ENCODE measurements at regions not wholly inside any gene's neighbourhood (a gene's known extent, or its start where the extent isn't known, plus 50 kb on each side); places are given as distances from the start of the nearest gene placed in this dataset.
"Not testable (repeated sequence)": the region's sequence is repeated elsewhere in the genome, so short reads cannot be mapped to it uniquely, and the experiment has no call there.

DNA sequence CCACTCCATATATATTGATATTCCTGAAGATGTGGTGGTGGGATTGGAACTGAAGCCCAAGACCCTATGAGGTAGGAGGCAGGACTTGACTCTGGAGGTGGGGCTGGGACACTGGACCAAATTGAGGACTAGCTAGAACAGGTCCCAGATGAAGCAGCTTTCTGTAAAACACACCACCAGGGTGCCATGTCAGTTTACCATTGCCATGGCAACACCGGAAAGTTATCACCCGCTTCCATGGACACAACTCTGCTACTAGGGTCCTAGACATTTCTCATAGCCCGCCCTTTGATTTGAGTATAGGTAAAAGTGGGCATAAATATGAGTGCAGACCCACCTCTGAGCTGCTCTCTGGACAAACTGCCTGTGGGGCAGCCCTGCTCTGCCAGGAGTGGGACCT, 490.5 kb upstream of the PFKP start:
- H3K27ac ChIP-seq (ENCODE audit: low read length) = no peak overlapping the region
- no peaks in the 10 kb centered on the region for H3K27me3 ChIP-seq (ENCODE audit: control insufficient read depth, insufficient read depth, low read length)
- H3K9me3 ChIP-seq (ENCODE audit: control insufficient read depth, low read depth, low read length) = no peaks in the 10 kb centered on the region
- no peaks in the 10 kb centered on the region for H3K36me3 ChIP-seq (ENCODE audit: control insufficient read depth, insufficient read depth, low read length)
- no peak for DNase-seq
- H3K4me1 ChIP-seq (ENCODE audit: control insufficient read depth, insufficient read depth, low read length) = no peaks in the 10 kb centered on the region
- WGBS (ENCODE audit: insufficient coverage, low lambda C conversion rate) = no CpG with 5 or more reads among the region's 3 CpGs
- H3K4me3 ChIP-seq (ENCODE audit: low read length) = no peak overlapping the region

- no peak for DNase-seq
- no peaks in the 10 kb centered on the region for H3K9me3 ChIP-seq (ENCODE audit: control insufficient read depth, low read depth, low read length)
- WGBS (ENCODE audit: insufficient coverage, low lambda C conversion rate) = no CpG with 5 or more reads among the region's 6 CpGs
These were observed 491.9 kb upstream of the PFKP start for GRCh38 chr10:2575460-2575859.

DNA sequence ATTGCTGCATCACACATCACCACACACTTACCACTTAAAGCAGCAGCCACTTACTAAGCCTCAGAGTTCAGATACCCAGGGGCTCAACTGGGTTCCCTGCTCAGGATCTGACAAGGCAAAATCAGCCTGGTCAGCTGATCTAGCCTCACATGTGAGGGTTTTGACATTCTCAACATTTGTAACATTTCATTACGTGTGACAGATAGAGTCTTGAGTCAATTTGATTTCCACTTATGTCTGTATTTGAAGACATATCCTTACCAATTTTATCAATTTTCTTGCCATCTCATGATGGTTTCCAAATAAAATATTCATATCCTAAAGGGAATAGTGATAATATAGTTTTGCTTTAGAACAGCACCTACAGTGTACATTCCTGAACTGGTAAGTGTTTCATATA, 494.7 kb upstream of the PFKP start:
- Histone ChIP-seq H3K36me3 (ENCODE audit: control insufficient read depth, insufficient read depth, low read length) (no peaks in the 10 kb centered on the region), H3K4me3 (ENCODE audit: low read length) (no peak overlapping the region), H3K9me3 (ENCODE audit: control insufficient read depth, low read depth, low read length) (no peaks in the 10 kb centered on the region), H3K27ac (ENCODE audit: low read length) (no peak overlapping the region), H3K4me1 (ENCODE audit: control insufficient read depth, insufficient read depth, low read length) (no peaks in the 10 kb centered on the region), H3K27me3 (ENCODE audit: control insufficient read depth, insufficient read depth, low read length) (no peaks in the 10 kb centered on the region)
- WGBS (ENCODE audit: insufficient coverage, low lambda C conversion rate) = no CpG with 5 or more reads among the region's 1 CpG
- no peak for DNase-seq

More at GRCh38 chr10:2575460-2575859, 491.9 kb upstream of the PFKP start:
- H3K4me3 ChIP-seq (ENCODE audit: low read length) = no peak overlapping the region
- no peaks in the 10 kb centered on the region for H3K36me3 ChIP-seq (ENCODE audit: control insufficient read depth, insufficient read depth, low read length)
- no peaks in the 10 kb centered on the region for H3K27me3 ChIP-seq (ENCODE audit: control insufficient read depth, insufficient read depth, low read length)
- no peak overlapping the region for H3K27ac ChIP-seq (ENCODE audit: low read length)
- no peaks in the 10 kb centered on the region for H3K4me1 ChIP-seq (ENCODE audit: control insufficient read depth, insufficient read depth, low read length)

GRCh38 chr10:2556883-2557282, 510.5 kb upstream of the PFKP start:
- H3K27ac ChIP-seq (ENCODE audit: low read length) = no peak overlapping the region
- no peak for DNase-seq
- H3K4me1 ChIP-seq (ENCODE audit: control insufficient read depth, insufficient read depth, low read length) = no peaks in the 10 kb centered on the region
- WGBS (ENCODE audit: insufficient coverage, low lambda C conversion rate) = no CpG with 5 or more reads among the region's 1 CpG
- no peaks in the 10 kb centered on the region for H3K36me3 ChIP-seq (ENCODE audit: control insufficient read depth, insufficient read depth, low read length)
- no peaks in the 10 kb centered on the region for H3K9me3 ChIP-seq (ENCODE audit: control insufficient read depth, low read depth, low read length)
- no peaks in the 10 kb centered on the region for H3K27me3 ChIP-seq (ENCODE audit: control insufficient read depth, insufficient read depth, low read length)
- H3K4me3 ChIP-seq (ENCODE audit: low read length) = no peak overlapping the region

DNA sequence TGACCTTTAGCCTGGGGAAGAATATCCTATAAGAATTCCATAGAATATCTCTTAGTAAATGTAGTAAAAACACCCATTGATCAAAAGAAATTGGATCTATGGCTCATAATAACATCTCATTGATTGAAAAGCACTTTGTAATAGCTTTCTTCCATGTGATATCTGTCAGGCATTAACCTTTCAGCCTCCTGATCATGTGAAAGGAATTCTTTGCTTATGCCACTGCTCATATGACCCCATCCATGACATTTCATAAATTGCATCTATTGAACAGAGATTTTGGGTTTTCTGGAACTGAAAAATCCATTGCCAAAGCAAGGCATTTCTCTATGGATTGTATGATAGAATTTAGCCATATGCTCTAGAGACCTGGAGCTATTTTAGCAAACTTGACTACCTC, 519.3 kb upstream of the PFKP start:
- H3K4me1 ChIP-seq (ENCODE audit: control insufficient read depth, insufficient read depth, low read length) = no peaks in the 10 kb centered on the region
- DNase-seq = no peak
- no peaks in the 10 kb centered on the region for H3K36me3 ChIP-seq (ENCODE audit: control insufficient read depth, insufficient read depth, low read length)
- no peak overlapping the region for H3K27ac ChIP-seq (ENCODE audit: low read length)
- no peaks in the 10 kb centered on the region for H3K27me3 ChIP-seq (ENCODE audit: control insufficient read depth, insufficient read depth, low read length)
- no peaks in the 10 kb centered on the region for H3K9me3 ChIP-seq (ENCODE audit: control insufficient read depth, low read depth, low read length)
- H3K4me3 ChIP-seq (ENCODE audit: low read length) = no peak overlapping the region

DNA sequence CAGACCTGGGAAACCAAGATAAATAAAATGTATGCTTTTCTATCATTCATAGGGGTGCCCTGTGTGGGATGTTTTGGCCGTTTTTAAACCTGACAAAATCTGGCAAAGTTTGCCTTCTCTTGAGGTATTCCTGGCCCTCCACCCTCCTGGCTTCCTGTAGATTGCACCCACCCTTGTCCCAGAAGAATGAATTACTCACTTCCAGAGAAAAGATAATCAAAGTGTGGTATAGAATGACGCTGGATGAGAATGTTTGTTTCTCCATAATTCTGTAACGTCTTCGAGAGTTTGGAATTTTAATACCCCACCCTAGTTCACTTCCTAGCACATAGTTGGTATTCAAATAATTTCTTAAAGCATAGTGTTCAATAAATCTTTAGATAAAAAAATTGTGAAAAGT, 519.7 kb upstream of the PFKP start:
- H3K36me3 ChIP-seq (ENCODE audit: control insufficient read depth, insufficient read depth, low read length) = no peaks in the 10 kb centered on the region
- no peaks in the 10 kb centered on the region for H3K27me3 ChIP-seq (ENCODE audit: control insufficient read depth, insufficient read depth, low read length)
- no peaks in the 10 kb centered on the region for H3K9me3 ChIP-seq (ENCODE audit: control insufficient read depth, low read depth, low read length)
- no peak overlapping the region for H3K4me3 ChIP-seq (ENCODE audit: low read length)
- no peaks in the 10 kb centered on the region for H3K4me1 ChIP-seq (ENCODE audit: control insufficient read depth, insufficient read depth, low read length)
- no peak overlapping the region for H3K27ac ChIP-seq (ENCODE audit: low read length)
- no peak for DNase-seq
- WGBS (ENCODE audit: insufficient coverage, low lambda C conversion rate) = 23% methylated on average over 3 of the region's 4 CpGs

DNA sequence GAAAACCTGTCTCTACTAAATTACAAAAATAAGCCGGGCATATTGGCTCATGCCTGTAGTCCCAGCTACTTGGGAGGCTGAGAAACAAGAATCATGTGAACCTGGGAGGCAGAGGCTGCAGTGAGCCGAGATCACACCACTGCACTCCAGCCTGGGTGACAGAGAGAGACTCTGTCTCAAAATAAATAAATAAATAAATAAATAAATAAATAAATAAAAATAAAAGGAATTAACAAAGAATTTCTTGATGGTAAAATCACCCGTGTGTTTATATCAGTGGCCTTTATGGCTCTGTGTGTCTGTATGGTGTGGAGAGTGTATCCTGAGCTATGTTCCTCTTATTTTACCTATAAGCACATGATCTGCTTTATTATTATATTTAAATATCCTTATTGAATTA, 520.5 kb upstream of the PFKP start:
- H3K9me3 ChIP-seq (ENCODE audit: control insufficient read depth, low read depth, low read length); H3K27me3 ChIP-seq (ENCODE audit: control insufficient read depth, insufficient read depth, low read length); H3K4me1 ChIP-seq (ENCODE audit: control insufficient read depth, insufficient read depth, low read length); DNase-seq; H3K27ac ChIP-seq (ENCODE audit: low read length); H3K4me3 ChIP-seq (ENCODE audit: low read length); H3K36me3 ChIP-seq (ENCODE audit: control insufficient read depth, insufficient read depth, low read length): not testable (repeated sequence)
- WGBS (ENCODE audit: insufficient coverage, low lambda C conversion rate) = 60% methylated on average over 1 of the region's 3 CpGs

DNA sequence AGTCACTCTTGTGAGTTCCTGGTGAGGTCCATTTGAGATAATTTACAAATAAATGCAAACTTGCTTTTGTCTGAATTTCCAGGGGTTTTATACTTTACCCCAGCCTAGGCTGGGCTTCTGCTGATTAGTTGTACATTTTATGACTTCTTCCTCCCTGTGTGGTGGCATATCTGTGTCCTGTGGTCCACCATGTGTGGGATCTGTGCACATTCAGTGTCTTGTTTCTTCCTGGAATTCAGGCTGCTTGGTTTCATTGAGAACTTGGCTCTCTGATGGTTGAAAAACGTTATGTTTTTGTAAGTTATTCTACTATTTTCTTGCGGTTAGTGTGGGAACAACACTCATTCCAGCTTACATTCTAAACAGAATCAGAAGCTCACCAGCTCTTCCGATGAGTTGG, 523.4 kb upstream of the PFKP start:
- no peaks in the 10 kb centered on the region for H3K4me1 ChIP-seq (ENCODE audit: control insufficient read depth, insufficient read depth, low read length)
- H3K4me3 ChIP-seq (ENCODE audit: low read length) = no peak overlapping the region
- 100% methylated on average over 1 of the region's 3 CpGs for WGBS (ENCODE audit: insufficient coverage, low lambda C conversion rate)
- no peaks in the 10 kb centered on the region for H3K27me3 ChIP-seq (ENCODE audit: control insufficient read depth, insufficient read depth, low read length)
- H3K36me3 ChIP-seq (ENCODE audit: control insufficient read depth, insufficient read depth, low read length) = no peaks in the 10 kb centered on the region
- H3K9me3 ChIP-seq (ENCODE audit: control insufficient read depth, low read depth, low read length) = no peaks in the 10 kb centered on the region
- H3K27ac ChIP-seq (ENCODE audit: low read length) = no peak overlapping the region
- DNase-seq = no peak

DNA sequence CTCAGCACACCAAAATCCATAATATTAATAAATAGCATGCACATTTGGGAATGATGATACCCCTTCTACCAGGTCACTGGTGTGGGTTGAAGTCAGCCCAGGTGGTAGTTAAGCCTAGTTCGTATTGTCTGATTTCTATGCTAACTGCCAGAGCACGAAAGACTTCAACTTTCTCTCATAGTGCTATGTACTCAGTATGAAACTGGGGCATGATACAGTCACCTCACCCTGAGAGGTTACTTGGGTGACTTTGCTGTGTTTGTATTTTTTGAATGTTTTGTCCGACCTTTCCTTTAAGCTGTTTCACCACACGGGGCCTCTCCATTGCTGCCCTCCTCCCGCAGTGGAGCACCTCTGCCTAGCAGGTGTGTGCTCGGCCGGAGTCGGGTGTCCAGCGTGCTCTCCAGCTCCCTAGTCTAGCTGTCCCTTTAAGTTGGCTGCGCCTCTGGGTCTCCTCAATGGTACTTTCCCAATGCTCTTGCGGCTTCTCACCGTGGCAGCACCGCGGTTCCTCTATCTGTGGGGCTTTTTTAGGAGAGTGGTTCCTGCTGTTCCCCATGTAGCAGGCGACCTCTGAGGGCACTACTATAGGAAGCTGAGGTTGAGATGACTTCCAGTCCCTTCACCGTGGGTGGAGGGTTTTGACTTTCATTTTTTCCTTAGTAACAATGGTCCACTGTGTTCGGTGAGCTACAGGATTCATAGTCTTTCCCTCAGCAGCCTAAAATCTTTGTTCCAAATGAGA, 524.0 kb upstream of the PFKP start:
- WGBS (ENCODE audit: insufficient coverage, low lambda C conversion rate) = 70% methylated on average over 2 of the region's 17 CpGs
- Histone ChIP-seq H3K4me1 (ENCODE audit: control insufficient read depth, insufficient read depth, low read length) (no peaks in the 10 kb centered on the region), H3K9me3 (ENCODE audit: control insufficient read depth, low read depth, low read length) (no peaks in the 10 kb centered on the region), H3K27me3 (ENCODE audit: control insufficient read depth, insufficient read depth, low read length) (no peaks in the 10 kb centered on the region), H3K36me3 (ENCODE audit: control insufficient read depth, insufficient read depth, low read length) (no peaks in the 10 kb centered on the region), H3K27ac (ENCODE audit: low read length) (no peak overlapping the region), H3K4me3 (ENCODE audit: low read length) (no peak overlapping the region)
- DNase-seq = no peak

GRCh38 chr10:2541176-2541575, 526.2 kb upstream of the PFKP start:
- H3K27ac ChIP-seq (ENCODE audit: low read length) = no peak overlapping the region
- no peaks in the 10 kb centered on the region for H3K9me3 ChIP-seq (ENCODE audit: control insufficient read depth, low read depth, low read length)
- H3K27me3 ChIP-seq (ENCODE audit: control insufficient read depth, insufficient read depth, low read length) = no peaks in the 10 kb centered on the region
- H3K4me3 ChIP-seq (ENCODE audit: low read length) = no peak overlapping the region
- 84% methylated on average over 2 of the region's 4 CpGs for WGBS (ENCODE audit: insufficient coverage, low lambda C conversion rate)
- no peaks in the 10 kb centered on the region for H3K4me1 ChIP-seq (ENCODE audit: control insufficient read depth, insufficient read depth, low read length)
- no peak for DNase-seq
- H3K36me3 ChIP-seq (ENCODE audit: control insufficient read depth, insufficient read depth, low read length) = no peaks in the 10 kb centered on the region

- no peak for DNase-seq
- Histone ChIP-seq H3K27me3 (ENCODE audit: control insufficient read depth, insufficient read depth, low read length) (no peaks in the 10 kb centered on the region), H3K27ac (ENCODE audit: low read length) (no peak overlapping the region), H3K4me1 (ENCODE audit: control insufficient read depth, insufficient read depth, low read length) (no peaks in the 10 kb centered on the region), H3K9me3 (ENCODE audit: control insufficient read depth, low read depth, low read length) (peaks cover 3% of the 10 kb centered on the region), H3K4me3 (ENCODE audit: low read length) (no peak overlapping the region), H3K36me3 (ENCODE audit: control insufficient read depth, insufficient read depth, low read length) (no peaks in the 10 kb centered on the region)
- 100% methylated on average over 1 of the region's 5 CpGs for WGBS (ENCODE audit: insufficient coverage, low lambda C conversion rate)
These were observed 537.4 kb upstream of the PFKP start for GRCh38 chr10:2529945-2530344.

Measured in large intestine (tissue), 3 donors.